ENCODE measurements at regions not wholly inside any gene's neighbourhood (a gene's known extent, or its start where the extent isn't known, plus 50 kb on each side); places are given as distances from the start of the nearest gene placed in this dataset.

DNA sequence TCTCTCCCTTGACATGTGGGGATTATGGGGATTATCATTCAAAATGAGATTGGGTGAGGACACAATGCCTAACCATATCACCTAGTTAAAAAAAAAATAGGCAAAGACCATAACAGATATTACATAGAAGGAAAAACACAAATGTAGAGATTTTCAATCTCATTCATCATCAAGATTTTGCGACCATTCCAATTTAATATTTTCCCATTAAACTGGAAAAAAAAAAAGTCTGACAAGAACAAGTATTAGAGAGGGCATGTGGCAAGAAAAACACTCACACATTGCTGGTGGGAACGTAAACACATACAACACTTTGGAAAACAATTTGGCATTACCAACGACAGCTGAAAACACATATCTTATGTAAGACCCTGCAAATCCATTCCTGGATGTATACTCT, 71.0 kb upstream of the MYCN start:
- Histone ChIP-seq H3K27ac (no peak overlapping the region), H3K27me3 (no peaks in the 10 kb centered on the region), H3K4me1 (no peaks in the 10 kb centered on the region), H3K36me3 (no peaks in the 10 kb centered on the region), H3K4me3 (no peak overlapping the region), H3K9me3 (no peaks in the 10 kb centered on the region)
- WGBS, 2 donors = 71 to 76% methylated on average over 3 of the region's 3 CpGs
- TF ChIP-seq, protein P1, sequence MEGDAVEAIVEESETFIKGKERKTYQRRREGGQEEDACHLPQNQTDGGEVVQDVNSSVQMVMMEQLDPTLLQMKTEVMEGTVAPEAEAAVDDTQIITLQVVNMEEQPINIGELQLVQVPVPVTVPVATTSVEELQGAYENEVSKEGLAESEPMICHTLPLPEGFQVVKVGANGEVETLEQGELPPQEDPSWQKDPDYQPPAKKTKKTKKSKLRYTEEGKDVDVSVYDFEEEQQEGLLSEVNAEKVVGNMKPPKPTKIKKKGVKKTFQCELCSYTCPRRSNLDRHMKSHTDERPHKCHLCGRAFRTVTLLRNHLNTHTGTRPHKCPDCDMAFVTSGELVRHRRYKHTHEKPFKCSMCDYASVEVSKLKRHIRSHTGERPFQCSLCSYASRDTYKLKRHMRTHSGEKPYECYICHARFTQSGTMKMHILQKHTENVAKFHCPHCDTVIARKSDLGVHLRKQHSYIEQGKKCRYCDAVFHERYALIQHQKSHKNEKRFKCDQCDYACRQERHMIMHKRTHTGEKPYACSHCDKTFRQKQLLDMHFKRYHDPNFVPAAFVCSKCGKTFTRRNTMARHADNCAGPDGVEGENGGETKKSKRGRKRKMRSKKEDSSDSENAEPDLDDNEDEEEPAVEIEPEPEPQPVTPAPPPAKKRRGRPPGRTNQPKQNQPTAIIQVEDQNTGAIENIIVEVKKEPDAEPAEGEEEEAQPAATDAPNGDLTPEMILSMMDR (IDR thresholded peaks at IDR 0.05) = no peak
- ATAC-seq (no peak), DNase-seq (no peak), FAIRE-seq (no peak)
- intact Hi-C loops (cut with DNase I) = no loop called here

DNA sequence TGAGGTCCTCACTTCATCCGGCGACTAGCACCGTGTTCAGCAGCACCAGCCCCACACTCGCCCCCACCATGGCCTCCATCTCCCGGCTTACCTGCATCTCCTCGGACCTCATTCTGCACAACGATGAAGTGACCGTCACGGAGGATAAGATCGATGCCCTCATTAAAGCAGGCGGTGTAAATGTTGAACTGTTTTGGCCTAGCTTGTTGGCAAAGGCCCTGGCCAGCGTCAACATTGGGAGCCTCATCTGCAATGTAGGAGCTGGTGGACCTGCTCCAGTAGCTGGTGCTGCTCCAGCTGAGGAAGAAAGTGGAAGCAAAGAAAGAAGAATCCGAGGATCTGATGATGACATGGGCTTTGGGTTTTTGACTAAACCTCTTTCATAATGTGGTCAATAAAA, 70.5 kb upstream of the MYCN start:
- TF ChIP-seq, protein P1 (IDR thresholded peaks at IDR 0.05) = no peak
- Histone ChIP-seq H3K27me3 (no peaks in the 10 kb centered on the region), H3K9me3 (no peaks in the 10 kb centered on the region), H3K4me1 (no peaks in the 10 kb centered on the region), H3K27ac (no peak overlapping the region), H3K4me3 (no peak overlapping the region), H3K36me3 (no peaks in the 10 kb centered on the region)
- intact Hi-C loops (cut with DNase I) = no loop called here
- no peak for DNase-seq
- no peak for FAIRE-seq
- ATAC-seq = no peak
- WGBS, 2 donors = 81 to 88% methylated on average over 13 of the region's 13 CpGs

DNA sequence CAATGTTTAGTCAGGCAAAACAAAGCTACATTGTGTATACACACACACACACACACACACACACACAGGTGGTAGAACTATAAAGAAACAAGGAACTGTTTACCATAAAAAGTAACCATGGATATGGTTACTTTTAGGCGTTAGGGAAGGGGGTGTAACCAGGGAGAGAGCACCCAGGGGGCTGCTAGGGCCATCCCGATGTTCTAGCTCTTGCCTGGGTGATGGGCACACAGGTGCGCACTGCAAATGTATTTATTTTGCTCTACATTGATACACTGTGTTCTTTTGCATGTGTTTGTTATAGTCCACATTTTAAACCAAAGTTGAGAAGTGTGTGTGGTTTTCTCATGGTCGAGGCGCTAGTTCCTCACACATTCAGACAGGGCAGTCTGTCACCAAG, 69.8 kb upstream of the MYCN start:
- DNase-seq = no peak
- no peak for ATAC-seq
- no peak for FAIRE-seq
- H3K4me3 ChIP-seq = no peak overlapping the region
- H3K36me3 ChIP-seq = no peaks in the 10 kb centered on the region
- no peaks in the 10 kb centered on the region for H3K9me3 ChIP-seq
- no peaks in the 10 kb centered on the region for H3K27me3 ChIP-seq
- H3K27ac ChIP-seq = no peak overlapping the region
- intact Hi-C loops (cut with DNase I) = no loop called here
- TF ChIP-seq, protein P1 (IDR thresholded peaks at IDR 0.05) = no peak
- H3K4me1 ChIP-seq = no peaks in the 10 kb centered on the region
- 75 to 78% methylated on average over 5 of the region's 5 CpGs for WGBS, 2 donors

DNA sequence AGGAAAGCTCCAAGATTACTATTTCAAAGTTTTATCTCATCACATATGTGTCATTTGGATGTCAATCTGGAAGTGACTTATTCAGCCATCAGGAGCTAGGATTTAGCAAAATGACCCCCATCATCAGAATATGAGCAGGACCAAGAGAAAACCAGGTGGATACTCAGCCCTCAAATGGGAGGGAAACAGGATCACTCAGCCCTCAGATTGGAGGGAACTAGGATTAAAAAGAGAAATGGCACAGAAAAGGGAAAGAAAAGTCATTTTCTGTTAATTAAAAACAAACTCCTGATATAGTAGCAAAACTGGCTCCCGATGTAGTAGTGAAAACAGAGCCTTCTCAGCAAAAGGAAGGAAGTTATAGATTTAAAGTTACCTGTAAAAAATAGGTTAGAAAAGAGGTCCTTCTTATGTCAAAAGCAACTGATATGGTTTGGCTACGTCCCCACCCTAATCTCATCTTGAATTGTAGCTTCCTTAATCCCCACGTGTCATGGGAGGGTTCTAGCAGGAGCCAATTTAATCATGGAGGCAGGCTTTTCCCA, 69.0 kb upstream of the MYCN start:
- no peak overlapping the region for H3K4me3 ChIP-seq
- TF ChIP-seq, protein P1 (IDR thresholded peaks at IDR 0.05) = no peak
- WGBS, 2 donors = 81 to 86% methylated on average over 3 of the region's 3 CpGs

DNA sequence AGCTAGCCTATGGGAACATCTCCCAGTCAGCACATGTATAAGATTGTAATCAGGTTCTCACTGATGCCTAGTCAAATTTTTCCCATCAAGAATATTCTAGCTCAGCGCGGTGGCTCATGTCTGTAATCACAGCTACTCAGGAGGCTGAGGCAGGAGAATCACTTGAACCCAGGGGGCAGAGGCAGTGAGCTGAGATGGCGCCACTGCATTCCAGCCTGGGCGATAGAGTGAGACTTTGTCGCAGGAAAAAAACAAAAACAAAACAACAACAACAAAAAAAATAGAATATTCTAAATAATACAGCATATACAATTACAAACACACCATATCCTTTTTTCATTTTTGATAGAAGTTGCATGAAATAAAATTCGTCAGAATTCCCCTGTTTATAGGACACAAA, 67.5 kb upstream of the MYCN start:
- no peak overlapping the region for H3K4me3 ChIP-seq
- no peaks in the 10 kb centered on the region for H3K9me3 ChIP-seq
- FAIRE-seq (no peak), ATAC-seq (no peak), DNase-seq (no peak)
- WGBS, 2 donors = 89 to 95% methylated on average over 6 of the region's 6 CpGs
- intact Hi-C loops (cut with DNase I) = no loop called here
- TF ChIP-seq, protein P1 (IDR thresholded peaks at IDR 0.05) = no peak
- H3K27me3 ChIP-seq = no peaks in the 10 kb centered on the region
- H3K4me1 ChIP-seq = no peaks in the 10 kb centered on the region
- no peaks in the 10 kb centered on the region for H3K36me3 ChIP-seq
- no peak overlapping the region for H3K27ac ChIP-seq

More for the DNA sequence above, 69.0 kb upstream of the MYCN start:
- Histone ChIP-seq H3K27ac (no peak overlapping the region), H3K27me3 (no peaks in the 10 kb centered on the region), H3K36me3 (no peaks in the 10 kb centered on the region), H3K4me1 (no peaks in the 10 kb centered on the region), H3K9me3 (no peaks in the 10 kb centered on the region)
- intact Hi-C loops (cut with DNase I) = no loop called here
- FAIRE-seq (no peak), DNase-seq (no peak), ATAC-seq (no peak)
